GM23338 (cell line): ENCODE measurements at regions not wholly inside any gene's neighbourhood (a gene's known extent, or its start where the extent isn't known, plus 50 kb on each side); places are given as distances from the start of the nearest gene placed in this dataset.

Experiments used
- ATAC-seq: fragments of 200-7000 bp; cut with Tn5 transposase; 3 replicates; pipeline ENCODE4 v1.9.1; 2020
- DNase-seq: peaks from one replicate; pipeline ENCODE4 v3.0.0-alpha.2; 2015; ENCODE audit warnings: low spot score
- H2AFZ ChIP-seq: fragments of 200-600 bp; sonication (generic); 2 replicates; pipeline ENCODE4 v1.8.0; 2016; ENCODE audit warnings: antibody characterized with exemption, mild to moderate bottlenecking, moderate library complexity
- H3F3A ChIP-seq: fragments of 200-600 bp; sonication (generic); replicated peaks from 2 replicates; pipeline ENCODE4 v1.8.0; 2017; ENCODE audit warnings: antibody characterized with exemption, mixed run types, low read depth
- H3K27ac ChIP-seq: fragments of 200-600 bp; sonication (generic); 2 replicates; pipeline ENCODE4 v1.6.1; 2016; ENCODE audit warnings: low read depth
- H3K27me3 ChIP-seq: fragments of 200-600 bp; sonication (generic); 2 replicates; pipeline ENCODE4 v1.8.0; 2016; ENCODE audit warnings: mild to moderate bottlenecking, mixed run types, moderate library complexity; ENCODE audit not compliant: insufficient read depth
- H3K36me3 ChIP-seq: fragments of 200-600 bp; sonication (generic); 2 replicates; pipeline ENCODE4 v1.8.0; 2016; ENCODE audit warnings: mild to moderate bottlenecking; ENCODE audit not compliant: insufficient read depth
- H3K4me1 ChIP-seq: fragments of 200-600 bp; sonication (generic); 2 replicates; pipeline ENCODE4 v1.8.0; 2016; ENCODE audit warnings: mild to moderate bottlenecking, moderate library complexity; ENCODE audit not compliant: insufficient read depth
- H3K4me2 ChIP-seq: fragments of 200-600 bp; sonication (generic); 2 replicates; pipeline ENCODE4 v1.7.1; 2017; ENCODE audit warnings: mixed run types
- H3K4me3 ChIP-seq: fragments of 200-600 bp; sonication (generic); 2 replicates; pipeline ENCODE4 v1.6.1; 2016; ENCODE audit warnings: mixed run types
- H3K79me2 ChIP-seq: fragments of 200-600 bp; sonication (generic); replicated peaks from 2 replicates; pipeline ENCODE4 v1.8.0; 2017; ENCODE audit warnings: mild to moderate bottlenecking; ENCODE audit not compliant: insufficient read depth
- H3K9me2 ChIP-seq: fragments of 200-600 bp; sonication (generic); 2 replicates; pipeline ENCODE4 v1.8.0; 2017; ENCODE audit not compliant: insufficient read depth
- H4K20me1 ChIP-seq: fragments of 200-600 bp; sonication (generic); replicated peaks from 2 replicates; pipeline ENCODE4 v1.8.0; 2017; ENCODE audit warnings: mild to moderate bottlenecking; ENCODE audit not compliant: insufficient read depth
- H3K27ac Mint-ChIP-seq: 2 replicates; pipeline ENCODE4 v1.8.0; 2020; ENCODE audit warnings: inconsistent platforms, mild to moderate bottlenecking, moderate library complexity, mixed read lengths
- H3K27me3 Mint-ChIP-seq: 3 replicates; pipeline ENCODE4 v1.8.0; 2022; ENCODE audit warnings: low read depth, mild to moderate bottlenecking, moderate library complexity, mixed read lengths, inconsistent platforms; ENCODE audit not compliant: insufficient read depth, poor library complexity
- H3K36me3 Mint-ChIP-seq: 3 replicates; pipeline ENCODE4 v1.8.0; 2021; ENCODE audit warnings: low read depth, mild to moderate bottlenecking, inconsistent platforms, moderate library complexity, mixed read lengths
- H3K4me1 Mint-ChIP-seq: 3 replicates; pipeline ENCODE4 v1.8.0; 2020; ENCODE audit warnings: mild to moderate bottlenecking, inconsistent platforms, mixed read lengths
- H3K4me3 Mint-ChIP-seq: 3 replicates; pipeline ENCODE4 v1.8.0; 2021; ENCODE audit warnings: moderate library complexity, mild to moderate bottlenecking, inconsistent platforms, mixed read lengths
- H3K9me3 Mint-ChIP-seq: 3 replicates; pipeline ENCODE4 v1.8.0; 2020; ENCODE audit warnings: moderate library complexity, mild to moderate bottlenecking, inconsistent platforms, mixed read lengths
- CREB1 ChIP-seq: fragments of 250-450 bp; sonication (Bioruptor Pico); IDR thresholded peaks from 2 replicates; pipeline ENCODE4 v1.5.0; 2020; ENCODE audit warnings: low read depth, mild to moderate bottlenecking, moderate library complexity
- JUNB ChIP-seq: IDR thresholded peaks from one replicate; pipeline ENCODE4 v1.6.1; 2016; ENCODE audit warnings: antibody characterized with exemption; ENCODE audit not compliant: unreplicated experiment
- NANOG ChIP-seq: IDR thresholded peaks from 2 replicates; pipeline ENCODE4 v1.6.1; 2016; ENCODE audit warnings: antibody characterized with exemption, borderline replicate concordance
- REST ChIP-seq: IDR thresholded peaks from one replicate; pipeline ENCODE4 v1.6.1; 2018; ENCODE audit warnings: antibody characterized with exemption; ENCODE audit not compliant: unreplicated experiment
- STAT1 ChIP-seq: IDR thresholded peaks from one replicate; pipeline ENCODE4 v1.6.1; 2016; ENCODE audit warnings: antibody characterized with exemption; ENCODE audit not compliant: unreplicated experiment
- ZNF114 ChIP-seq: fragments of 250-450 bp; sonication (Bioruptor Pico); IDR thresholded peaks from 2 replicates; pipeline ENCODE4 v1.5.0; 2020; ENCODE audit warnings: mild to moderate bottlenecking, moderate library complexity
- TF ChIP-seq, protein P1 (sequence below), 2 experiments: fragments of 200-600 bp in 1 of 2; sonication (generic) in 1 of 2; conservative IDR thresholded peaks; 2 replicates each; pipeline versions ENCODE4 v1.5.1 to v1.6.1; 2016 to 2017; ENCODE audit warnings: antibody characterized with exemption in 2 of 2, low read depth in 2 of 2, mild to moderate bottlenecking in 2 of 2, moderate library complexity in 1 of 2

- Histone ChIP-seq H3K27me3 (no peaks in the 10 kb centered on the region), H3K4me3 (no peak overlapping the region), H3K4me2 (no peak overlapping the region), H3K9me2 (no peaks in the 10 kb centered on the region), H3K36me3 (no peaks in the 10 kb centered on the region), H3F3A (no peaks in the 10 kb centered on the region), H2AFZ (no peak overlapping the region), H3K4me1 (no peaks in the 10 kb centered on the region), H3K27ac (no peak overlapping the region), H3K79me2 (no peaks in the 10 kb centered on the region), H4K20me1 (no peaks in the 10 kb centered on the region)
- Mint-ChIP-seq H3K4me3 (no peak overlapping the region), H3K27me3 (peaks cover 3% of the 10 kb centered on the region), H3K27ac (no peak overlapping the region), H3K4me1 (no peaks in the 10 kb centered on the region), H3K9me3 (peaks cover 8% of the 10 kb centered on the region), H3K36me3 (peaks cover 3% of the 10 kb centered on the region; the same call in 1 of the 3 replicates)
- no peak for DNase-seq
- TF ChIP-seq ZNF114 (CRISPR knock-in tag) (no peak), STAT1 (no peak), CREB1 (no peak), REST (no peak), NANOG (no peak)
- TF ChIP-seq, protein P1, sequence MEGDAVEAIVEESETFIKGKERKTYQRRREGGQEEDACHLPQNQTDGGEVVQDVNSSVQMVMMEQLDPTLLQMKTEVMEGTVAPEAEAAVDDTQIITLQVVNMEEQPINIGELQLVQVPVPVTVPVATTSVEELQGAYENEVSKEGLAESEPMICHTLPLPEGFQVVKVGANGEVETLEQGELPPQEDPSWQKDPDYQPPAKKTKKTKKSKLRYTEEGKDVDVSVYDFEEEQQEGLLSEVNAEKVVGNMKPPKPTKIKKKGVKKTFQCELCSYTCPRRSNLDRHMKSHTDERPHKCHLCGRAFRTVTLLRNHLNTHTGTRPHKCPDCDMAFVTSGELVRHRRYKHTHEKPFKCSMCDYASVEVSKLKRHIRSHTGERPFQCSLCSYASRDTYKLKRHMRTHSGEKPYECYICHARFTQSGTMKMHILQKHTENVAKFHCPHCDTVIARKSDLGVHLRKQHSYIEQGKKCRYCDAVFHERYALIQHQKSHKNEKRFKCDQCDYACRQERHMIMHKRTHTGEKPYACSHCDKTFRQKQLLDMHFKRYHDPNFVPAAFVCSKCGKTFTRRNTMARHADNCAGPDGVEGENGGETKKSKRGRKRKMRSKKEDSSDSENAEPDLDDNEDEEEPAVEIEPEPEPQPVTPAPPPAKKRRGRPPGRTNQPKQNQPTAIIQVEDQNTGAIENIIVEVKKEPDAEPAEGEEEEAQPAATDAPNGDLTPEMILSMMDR (conservative IDR thresholded peaks at IDR 0.05; ENCODE audit: low read depth in 2 of 2), result no peak
- ATAC-seq, result no peak
Observed at GRCh38 chr5:96275051-96275450, 158.0 kb downstream of the PCSK1 start.

- no peaks in the 10 kb centered on the region for H3F3A ChIP-seq
- H3K27me3 ChIP-seq, result no peaks in the 10 kb centered on the region
- no peak for DNase-seq
- Mint-ChIP-seq H3K27ac (no peak overlapping the region), H3K4me1 (no peaks in the 10 kb centered on the region; the same call in 2 of the 3 replicates), H3K36me3 (peaks cover 9% of the 10 kb centered on the region; the same call in 2 of the 3 replicates), H3K9me3 (peaks cover 18% of the 10 kb centered on the region), H3K4me3 (no peak overlapping the region), H3K27me3 (peaks cover 2% of the 10 kb centered on the region)
- H4K20me1 ChIP-seq, result no peaks in the 10 kb centered on the region
- no peaks in the 10 kb centered on the region for H3K36me3 ChIP-seq
- H3K9me2 ChIP-seq, result peaks cover 19% of the 10 kb centered on the region; the same call in 1 of the 2 replicates
- no peaks in the 10 kb centered on the region for H3K79me2 ChIP-seq
- H3K4me1 ChIP-seq, result no peaks in the 10 kb centered on the region
- H3K4me3 ChIP-seq, result no peak overlapping the region
- H3K4me2 ChIP-seq, result no peak overlapping the region
- H2AFZ ChIP-seq, result no peak overlapping the region
- ATAC-seq, result no peak
- H3K27ac ChIP-seq, result no peak overlapping the region
- TF ChIP-seq NANOG (no peak), REST (no peak), JUNB (no peak)
Observed at GRCh38 chr5:96265487-96265886, 167.6 kb downstream of the PCSK1 start.
